Omental fat pad (tissue), 3 donors: ENCODE measurements at regions not wholly inside any gene's neighbourhood (a gene's known extent, or its start where the extent isn't known, plus 50 kb on each side); places are given as distances from the start of the nearest gene placed in this dataset.

ENCODE experiments used
- ATAC-seq: fragments of 150-250 bp; one replicate; pipeline ENCODE4 v1.9.1; 2016; ENCODE audit warnings: mild to moderate bottlenecking, moderate library complexity; ENCODE audit not compliant: low FRiP score
- DNase-seq: peaks from one replicate; pipeline ENCODE4 v3.0.0-alpha.2; 2019; ENCODE audit warnings: low spot score
- TF ChIP-seq, protein P1 (sequence below), 3 donors: fragments of 450-650 bp; IDR thresholded peaks; one replicate each; pipeline ENCODE4 v1.5.1; 2016 to 2017; ENCODE audit warnings: antibody characterized with exemption in 3 of 3, mild to moderate bottlenecking in 3 of 3, moderate library complexity in 2 of 3

GRCh38 chr1:192933744-192934143 lies 124.9 kb downstream of the RGS2 start:
- TF ChIP-seq, protein P1, sequence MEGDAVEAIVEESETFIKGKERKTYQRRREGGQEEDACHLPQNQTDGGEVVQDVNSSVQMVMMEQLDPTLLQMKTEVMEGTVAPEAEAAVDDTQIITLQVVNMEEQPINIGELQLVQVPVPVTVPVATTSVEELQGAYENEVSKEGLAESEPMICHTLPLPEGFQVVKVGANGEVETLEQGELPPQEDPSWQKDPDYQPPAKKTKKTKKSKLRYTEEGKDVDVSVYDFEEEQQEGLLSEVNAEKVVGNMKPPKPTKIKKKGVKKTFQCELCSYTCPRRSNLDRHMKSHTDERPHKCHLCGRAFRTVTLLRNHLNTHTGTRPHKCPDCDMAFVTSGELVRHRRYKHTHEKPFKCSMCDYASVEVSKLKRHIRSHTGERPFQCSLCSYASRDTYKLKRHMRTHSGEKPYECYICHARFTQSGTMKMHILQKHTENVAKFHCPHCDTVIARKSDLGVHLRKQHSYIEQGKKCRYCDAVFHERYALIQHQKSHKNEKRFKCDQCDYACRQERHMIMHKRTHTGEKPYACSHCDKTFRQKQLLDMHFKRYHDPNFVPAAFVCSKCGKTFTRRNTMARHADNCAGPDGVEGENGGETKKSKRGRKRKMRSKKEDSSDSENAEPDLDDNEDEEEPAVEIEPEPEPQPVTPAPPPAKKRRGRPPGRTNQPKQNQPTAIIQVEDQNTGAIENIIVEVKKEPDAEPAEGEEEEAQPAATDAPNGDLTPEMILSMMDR (IDR thresholded peaks at IDR 0.05): no peak
- ATAC-seq (no peak), DNase-seq (no peak)

DNA sequence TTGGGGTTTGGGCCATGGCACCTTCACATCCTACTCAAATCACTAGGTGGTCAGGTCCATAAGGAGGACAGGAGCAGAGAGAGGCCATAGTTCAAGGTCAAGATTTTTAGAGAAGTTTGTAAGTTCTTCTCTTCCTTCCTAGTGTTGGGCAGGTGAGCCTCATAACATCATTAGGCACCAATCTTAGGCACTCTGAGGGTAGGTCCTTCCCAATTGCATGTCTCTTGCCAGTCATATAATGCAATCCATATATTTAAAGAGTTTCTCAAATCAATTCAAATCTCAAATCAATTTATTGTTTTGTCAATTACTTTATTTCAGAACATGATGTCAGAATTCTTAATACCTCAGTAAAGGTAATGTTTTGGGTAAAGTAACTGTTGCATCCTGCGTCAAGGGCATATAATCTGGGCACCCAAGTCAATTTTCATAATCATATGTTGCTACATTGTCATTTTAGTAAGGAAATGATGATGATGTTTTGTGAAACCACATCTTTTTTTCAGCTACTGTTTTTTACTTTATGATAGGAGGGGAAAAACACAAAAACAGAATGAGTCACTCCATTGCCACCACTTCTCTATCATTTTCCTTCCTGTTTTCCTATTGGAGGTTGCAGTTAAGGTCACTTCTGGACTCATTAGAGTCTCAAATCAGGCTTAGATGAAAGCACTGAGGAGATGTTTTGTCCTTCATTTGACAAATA lies 122.7 kb downstream of the UCHL5 start:
- no peak for ATAC-seq
- TF ChIP-seq, protein P1 (IDR thresholded peaks at IDR 0.05): no peak
- no peak for DNase-seq

- no peak for ATAC-seq
- no peak for DNase-seq
- TF ChIP-seq, protein P1 (IDR thresholded peaks at IDR 0.05): no peak
These were observed 122.0 kb downstream of the UCHL5 start for GRCh38 chr1:192937128-192937527.

- DNase-seq (no peak), ATAC-seq (no peak)
- TF ChIP-seq, protein P1 (IDR thresholded peaks at IDR 0.05): no peak
These were observed 119.7 kb downstream of the UCHL5 start for GRCh38 chr1:192939440-192939839.

GRCh38 chr1:192940658-192941057 lies 118.5 kb downstream of the UCHL5 start:
- no peak for ATAC-seq
- TF ChIP-seq, protein P1 (IDR thresholded peaks at IDR 0.05): no peak
- DNase-seq: no peak

GRCh38 chr1:192941722-192942411 lies 117.3 kb downstream of the UCHL5 start:
- ATAC-seq: no peak
- no peak for DNase-seq
- TF ChIP-seq, protein P1 (IDR thresholded peaks at IDR 0.05): no peak

DNA sequence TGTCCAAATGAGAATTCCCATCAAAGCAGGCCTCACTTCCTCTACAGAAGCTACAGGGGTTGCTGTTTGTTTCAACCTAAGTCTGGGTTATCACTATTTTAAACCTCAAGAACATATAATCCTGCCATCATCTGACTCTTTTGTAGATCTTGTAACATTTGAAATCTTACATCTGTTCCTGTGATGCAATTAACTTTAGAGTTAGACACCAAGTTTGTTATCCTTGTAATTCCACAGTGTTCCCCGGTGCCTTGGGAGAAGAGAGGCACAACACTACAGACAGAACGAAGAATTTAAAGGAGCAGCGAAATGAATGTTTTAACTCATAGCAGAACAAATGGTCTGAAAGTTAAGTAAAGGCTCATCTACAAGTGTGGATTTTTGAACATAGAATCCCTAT lies 116.1 kb downstream of the UCHL5 start:
- no peak for DNase-seq
- TF ChIP-seq, protein P1 (IDR thresholded peaks at IDR 0.05): no peak
- ATAC-seq: no peak
